ENCODE measurements at regions not wholly inside any gene's neighbourhood (a gene's known extent, or its start where the extent isn't known, plus 50 kb on each side); places are given as distances from the start of the nearest gene placed in this dataset.

- TF ChIP-seq CTCF (IDR thresholded peaks at IDR 0.05 in 2 of 3, conservative IDR thresholded peaks at IDR 0.05 in 1 of 3; ENCODE audit: borderline replicate concordance in 1 of 3, insufficient read depth in 1 of 3, low read depth in 2 of 3, low read length in 2 of 3) (no peak), SIN3A (IDR thresholded peaks at IDR 0.05; ENCODE audit: low read depth) (no peak), ATF3 (IDR thresholded peaks at IDR 0.05) (no peak), JUND (IDR thresholded peaks at IDR 0.05) (no peak), POLR2AphosphoS5 (IDR thresholded peaks at IDR 0.05; ENCODE audit: low read depth, low read length) (no peak), EZH2 (IDR thresholded peaks at IDR 0.05) (no peak)
Observed at GRCh38 chr22:49233507-49234100, 594.1 kb downstream of the BRD1 start.
